Activated CD8-positive, alpha-beta memory T cell treated with anti-CD3 and anti-CD28 coated beads for 4 hours (primary cell): ENCODE measurements at regions not wholly inside any gene's neighbourhood (a gene's known extent, or its start where the extent isn't known, plus 50 kb on each side); places are given as distances from the start of the nearest gene placed in this dataset.

Experiments
- DNase-seq, 2 donors: peaks; one replicate each; pipeline ENCODE4 v3.0.0-alpha.2; 2020; ENCODE audit warnings: low read depth in 2 of 2

GRCh38 chr4:181987392-181987791, 255.8 kb upstream of the TENM3 start:
- no peak for DNase-seq

- DNase-seq, result no peak
These were observed 254.1 kb upstream of the TENM3 start for GRCh38 chr4:181989071-181989470.

GRCh38 chr4:181991369-181992108, 251.7 kb upstream of the TENM3 start:
- DNase-seq, result no peak

- no peak for DNase-seq
These were observed 244.6 kb upstream of the TENM3 start for GRCh38 chr4:181998398-181999295.

- DNase-seq, result no peak
These were observed 243.1 kb upstream of the TENM3 start for GRCh38 chr4:182000077-182000476.

- no peak for DNase-seq
These were observed 232.3 kb upstream of the TENM3 start for GRCh38 chr4:182010876-182011275.

GRCh38 chr4:182014164-182014563, 229.0 kb upstream of the TENM3 start:
- DNase-seq, result no peak

- DNase-seq, result no peak
These were observed 228.2 kb upstream of the TENM3 start for GRCh38 chr4:182015014-182015413.

GRCh38 chr4:182015893-182016292, 227.3 kb upstream of the TENM3 start:
- DNase-seq, result no peak

GRCh38 chr4:182017038-182017437, 226.2 kb upstream of the TENM3 start:
- no peak for DNase-seq

- no peak for DNase-seq
These were observed 224.5 kb upstream of the TENM3 start for GRCh38 chr4:182018691-182019090.

- no peak for DNase-seq
These were observed 224.0 kb upstream of the TENM3 start for GRCh38 chr4:182019148-182019652.

- no peak for DNase-seq
These were observed 220.3 kb upstream of the TENM3 start for GRCh38 chr4:182022909-182023308.

GRCh38 chr4:182023469-182023868, 219.7 kb upstream of the TENM3 start:
- DNase-seq, result no peak

GRCh38 chr4:182042945-182043344, 200.3 kb upstream of the TENM3 start:
- no peak for DNase-seq

GRCh38 chr4:182048871-182049270, 194.3 kb upstream of the TENM3 start:
- DNase-seq, result no peak

- DNase-seq, result no peak
These were observed 186.3 kb upstream of the TENM3 start for GRCh38 chr4:182056866-182057265.

- no peak for DNase-seq
These were observed 180.7 kb upstream of the TENM3 start for GRCh38 chr4:182062458-182062857.

- no peak for DNase-seq
These were observed 180.3 kb upstream of the TENM3 start for GRCh38 chr4:182062936-182063335.

GRCh38 chr4:182063651-182064050, 179.6 kb upstream of the TENM3 start:
- DNase-seq, result no peak

- DNase-seq, result no peak
These were observed 177.9 kb upstream of the TENM3 start for GRCh38 chr4:182065255-182065654.

- DNase-seq, result no peak
These were observed 177.2 kb upstream of the TENM3 start for GRCh38 chr4:182066037-182066436.

GRCh38 chr4:182067828-182068227, 175.4 kb upstream of the TENM3 start:
- no peak for DNase-seq
